SU-DHL-6 (cell line): ENCODE measurements at regions not wholly inside any gene's neighbourhood (a gene's known extent, or its start where the extent isn't known, plus 50 kb on each side); places are given as distances from the start of the nearest gene placed in this dataset.

Source experiments
- EZH2phosphoT487 ChIP-seq: fragments of 200-600 bp; sonication (generic), shearing (Covaris generic); conservative IDR thresholded peaks from 2 replicates; pipeline ENCODE4 v1.6.1; 2018; ENCODE audit warnings: mild to moderate bottlenecking, antibody characterized with exemption, low read length, moderate library complexity, mixed read lengths
- TF ChIP-seq, protein P1 (sequence below): fragments of 200-600 bp; sonication (generic); IDR thresholded peaks from one replicate; pipeline ENCODE4 v1.5.1; 2017; ENCODE audit warnings: antibody characterized with exemption, mild to moderate bottlenecking, low read length, moderate library complexity; ENCODE audit not compliant: insufficient read depth, poor library complexity, severe bottlenecking

DNA sequence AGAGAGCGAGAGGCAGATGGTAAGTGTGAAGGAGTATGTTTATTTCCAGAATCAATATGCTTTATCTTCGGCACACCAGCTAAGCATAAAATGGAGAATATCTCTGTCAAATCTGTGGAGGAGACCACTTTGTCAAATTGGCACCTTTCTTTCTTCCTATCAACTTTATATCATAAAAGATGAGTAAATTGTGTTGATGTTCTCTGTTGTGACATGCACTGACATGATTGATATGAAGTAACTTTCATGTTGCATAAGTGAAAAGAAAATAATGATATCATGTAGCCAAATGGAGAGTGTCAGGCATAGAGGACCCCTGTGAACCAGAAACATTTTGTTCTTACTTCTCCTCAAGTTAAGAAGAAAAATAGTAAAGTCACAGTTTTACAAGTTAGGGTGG is 753.8 kb downstream of the ZNF385D start:
- TF ChIP-seq, protein P1, sequence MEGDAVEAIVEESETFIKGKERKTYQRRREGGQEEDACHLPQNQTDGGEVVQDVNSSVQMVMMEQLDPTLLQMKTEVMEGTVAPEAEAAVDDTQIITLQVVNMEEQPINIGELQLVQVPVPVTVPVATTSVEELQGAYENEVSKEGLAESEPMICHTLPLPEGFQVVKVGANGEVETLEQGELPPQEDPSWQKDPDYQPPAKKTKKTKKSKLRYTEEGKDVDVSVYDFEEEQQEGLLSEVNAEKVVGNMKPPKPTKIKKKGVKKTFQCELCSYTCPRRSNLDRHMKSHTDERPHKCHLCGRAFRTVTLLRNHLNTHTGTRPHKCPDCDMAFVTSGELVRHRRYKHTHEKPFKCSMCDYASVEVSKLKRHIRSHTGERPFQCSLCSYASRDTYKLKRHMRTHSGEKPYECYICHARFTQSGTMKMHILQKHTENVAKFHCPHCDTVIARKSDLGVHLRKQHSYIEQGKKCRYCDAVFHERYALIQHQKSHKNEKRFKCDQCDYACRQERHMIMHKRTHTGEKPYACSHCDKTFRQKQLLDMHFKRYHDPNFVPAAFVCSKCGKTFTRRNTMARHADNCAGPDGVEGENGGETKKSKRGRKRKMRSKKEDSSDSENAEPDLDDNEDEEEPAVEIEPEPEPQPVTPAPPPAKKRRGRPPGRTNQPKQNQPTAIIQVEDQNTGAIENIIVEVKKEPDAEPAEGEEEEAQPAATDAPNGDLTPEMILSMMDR: no peak
- TF ChIP-seq EZH2phosphoT487: no peak
